GM12878 (cell line): ENCODE measurements at regions not wholly inside any gene's neighbourhood (a gene's known extent, or its start where the extent isn't known, plus 50 kb on each side); places are given as distances from the start of the nearest gene placed in this dataset.

Experiments used
- BCLAF1 ChIP-seq: fragments of 450-650 bp; IDR thresholded peaks from 2 replicates; pipeline ENCODE4 v1.6.1; 2017; ENCODE audit warnings: antibody characterized with exemption, mild to moderate bottlenecking, moderate library complexity
- CHD4 ChIP-seq: fragments of 200-600 bp; sonication (generic); IDR thresholded peaks from 2 replicates; pipeline ENCODE4 v1.6.1; 2016; ENCODE audit warnings: mild to moderate bottlenecking
- DPF2 ChIP-seq: fragments of 450-650 bp; IDR thresholded peaks from 2 replicates; pipeline ENCODE4 v1.6.1; 2017; ENCODE audit warnings: mild to moderate bottlenecking
- EED ChIP-seq: sonication (generic); IDR thresholded peaks from 2 replicates; pipeline ENCODE4 v1.6.1; 2016; ENCODE audit warnings: antibody characterized with exemption, low read depth
- FOXK2 ChIP-seq: fragments of 450-650 bp; IDR thresholded peaks from 2 replicates; pipeline ENCODE4 v1.6.1; 2017; ENCODE audit warnings: mild to moderate bottlenecking, moderate library complexity
- HDAC6 ChIP-seq: fragments of 200-600 bp; sonication (generic); IDR thresholded peaks from one replicate; pipeline ENCODE4 v1.8.0; 2017; ENCODE audit warnings: antibody characterized with exemption; ENCODE audit not compliant: unreplicated experiment
- IRF4 ChIP-seq: IDR thresholded peaks from 2 replicates; pipeline ENCODE4 v1.6.1; 2011; ENCODE audit warnings: low read depth, low read length
- LARP7 ChIP-seq: fragments of 450-650 bp; IDR thresholded peaks from 2 replicates; pipeline ENCODE4 v1.6.1; 2017; ENCODE audit warnings: mild to moderate bottlenecking
- MLLT1 ChIP-seq: fragments of 450-650 bp; IDR thresholded peaks from 2 replicates; pipeline ENCODE4 v1.6.1; 2016; ENCODE audit warnings: mild to moderate bottlenecking
- PML ChIP-seq: IDR thresholded peaks from 2 replicates; pipeline ENCODE4 v1.6.1; 2012; ENCODE audit warnings: low read length, inconsistent platforms
- RCOR1 ChIP-seq: conservative IDR thresholded peaks from 2 replicates; pipeline ENCODE4 v1.6.1; 2012; ENCODE audit warnings: low read depth, low read length, improper control_type of control experiment
- TAF1 ChIP-seq: IDR thresholded peaks from 2 replicates; pipeline ENCODE4 v1.6.1; 2011; ENCODE audit warnings: mild to moderate bottlenecking, low read depth, low read length, borderline replicate concordance
- TARDBP ChIP-seq: IDR thresholded peaks from 2 replicates; pipeline ENCODE4 v1.6.1; 2016; ENCODE audit warnings: borderline replicate concordance
- WRNIP1 ChIP-seq: IDR thresholded peaks from 2 replicates; pipeline ENCODE4 v1.6.1; 2011; ENCODE audit warnings: low read depth, low read length, improper control_type of control experiment, borderline replicate concordance
- YY1 ChIP-seq: IDR thresholded peaks from 2 replicates; pipeline ENCODE4 v1.6.1; 2011; ENCODE audit warnings: low read depth, mild to moderate bottlenecking, low read length
- ZNF384 ChIP-seq: IDR thresholded peaks from 2 replicates; pipeline ENCODE4 v1.6.1; 2012; ENCODE audit warnings: low read depth, mild to moderate bottlenecking, low read length, improper control_type of control experiment, borderline replicate concordance
- TF ChIP-seq, protein P1 (sequence below): fragments of 450-650 bp; formaldehyde crosslinking; IDR thresholded peaks from 2 replicates; pipeline ENCODE4 v1.4.0; 2020; ENCODE audit warnings: mild to moderate bottlenecking, moderate library complexity
- TF ChIP-seq, protein P2 (sequence below): IDR thresholded peaks from 2 replicates; pipeline ENCODE4 v1.6.1; 2012; ENCODE audit warnings: low read depth, low read length, improper control_type of control experiment
- TF ChIP-seq, protein P3 (sequence below): IDR thresholded peaks from 2 replicates; pipeline ENCODE4 v1.6.1; 2011; ENCODE audit warnings: borderline replicate concordance, low read depth, mild to moderate bottlenecking, moderate library complexity, mixed read lengths, low read length; ENCODE audit not compliant: insufficient read depth; ENCODE audit errors: extremely low read length
- TF ChIP-seq, protein P4 (sequence below): fragments of 450-650 bp; IDR thresholded peaks from 2 replicates; pipeline ENCODE4 v1.6.1; 2014; ENCODE audit warnings: mild to moderate bottlenecking

DNA sequence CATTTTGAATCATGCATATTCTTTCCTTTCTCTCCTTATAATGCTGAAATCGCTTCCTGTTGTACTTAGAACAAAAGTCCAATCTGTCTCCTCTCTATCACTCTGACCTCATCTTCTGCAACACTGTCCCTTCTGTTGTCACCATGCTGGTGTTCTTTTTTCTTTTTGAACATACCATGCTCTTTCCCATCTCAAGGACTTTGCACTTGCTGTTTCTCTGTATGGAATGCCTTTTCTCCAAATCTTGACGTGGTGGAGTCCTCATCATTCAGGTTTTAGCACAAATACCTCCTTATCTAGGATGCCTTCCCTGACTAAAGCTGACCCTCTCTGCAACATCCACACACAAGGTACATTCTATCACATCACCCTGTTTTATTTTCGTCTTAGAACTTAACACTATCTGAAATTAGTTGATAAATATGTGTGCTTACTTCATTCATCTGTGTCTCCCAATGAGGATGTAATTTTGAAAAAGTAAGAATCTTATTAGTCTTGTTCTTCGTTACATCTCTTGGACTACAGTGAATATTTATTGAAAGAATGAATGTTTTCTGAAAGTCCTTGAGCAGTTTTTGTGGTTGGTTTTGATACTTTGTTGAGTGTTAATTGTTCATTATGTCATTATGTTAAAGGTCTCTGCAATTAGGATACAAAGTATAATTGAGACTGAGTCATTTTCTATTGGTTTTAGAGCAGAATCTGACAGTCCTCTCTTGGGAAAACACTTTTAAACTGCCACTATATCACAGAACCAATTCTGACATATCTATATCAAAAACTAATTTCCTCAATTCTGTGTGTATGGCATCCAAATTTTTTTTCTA lies 145.3 kb upstream of the RASA1 start (continued):
- TF ChIP-seq, protein P1, sequence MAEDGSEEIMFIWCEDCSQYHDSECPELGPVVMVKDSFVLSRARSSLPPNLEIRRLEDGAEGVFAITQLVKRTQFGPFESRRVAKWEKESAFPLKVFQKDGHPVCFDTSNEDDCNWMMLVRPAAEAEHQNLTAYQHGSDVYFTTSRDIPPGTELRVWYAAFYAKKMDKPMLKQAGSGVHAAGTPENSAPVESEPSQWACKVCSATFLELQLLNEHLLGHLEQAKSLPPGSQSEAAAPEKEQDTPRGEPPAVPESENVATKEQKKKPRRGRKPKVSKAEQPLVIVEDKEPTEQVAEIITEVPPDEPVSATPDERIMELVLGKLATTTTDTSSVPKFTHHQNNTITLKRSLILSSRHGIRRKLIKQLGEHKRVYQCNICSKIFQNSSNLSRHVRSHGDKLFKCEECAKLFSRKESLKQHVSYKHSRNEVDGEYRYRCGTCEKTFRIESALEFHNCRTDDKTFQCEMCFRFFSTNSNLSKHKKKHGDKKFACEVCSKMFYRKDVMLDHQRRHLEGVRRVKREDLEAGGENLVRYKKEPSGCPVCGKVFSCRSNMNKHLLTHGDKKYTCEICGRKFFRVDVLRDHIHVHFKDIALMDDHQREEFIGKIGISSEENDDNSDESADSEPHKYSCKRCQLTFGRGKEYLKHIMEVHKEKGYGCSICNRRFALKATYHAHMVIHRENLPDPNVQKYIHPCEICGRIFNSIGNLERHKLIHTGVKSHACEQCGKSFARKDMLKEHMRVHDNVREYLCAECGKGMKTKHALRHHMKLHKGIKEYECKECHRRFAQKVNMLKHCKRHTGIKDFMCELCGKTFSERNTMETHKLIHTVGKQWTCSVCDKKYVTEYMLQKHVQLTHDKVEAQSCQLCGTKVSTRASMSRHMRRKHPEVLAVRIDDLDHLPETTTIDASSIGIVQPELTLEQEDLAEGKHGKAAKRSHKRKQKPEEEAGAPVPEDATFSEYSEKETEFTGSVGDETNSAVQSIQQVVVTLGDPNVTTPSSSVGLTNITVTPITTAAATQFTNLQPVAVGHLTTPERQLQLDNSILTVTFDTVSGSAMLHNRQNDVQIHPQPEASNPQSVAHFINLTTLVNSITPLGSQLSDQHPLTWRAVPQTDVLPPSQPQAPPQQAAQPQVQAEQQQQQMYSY (CRISPR knock-in tag): no peak
- TF ChIP-seq LARP7: no peak
- no peak for TF ChIP-seq CHD4
- TF ChIP-seq, protein P2, sequence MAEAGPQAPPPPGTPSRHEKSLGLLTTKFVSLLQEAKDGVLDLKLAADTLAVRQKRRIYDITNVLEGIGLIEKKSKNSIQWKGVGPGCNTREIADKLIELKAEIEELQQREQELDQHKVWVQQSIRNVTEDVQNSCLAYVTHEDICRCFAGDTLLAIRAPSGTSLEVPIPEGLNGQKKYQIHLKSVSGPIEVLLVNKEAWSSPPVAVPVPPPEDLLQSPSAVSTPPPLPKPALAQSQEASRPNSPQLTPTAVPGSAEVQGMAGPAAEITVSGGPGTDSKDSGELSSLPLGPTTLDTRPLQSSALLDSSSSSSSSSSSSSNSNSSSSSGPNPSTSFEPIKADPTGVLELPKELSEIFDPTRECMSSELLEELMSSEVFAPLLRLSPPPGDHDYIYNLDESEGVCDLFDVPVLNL: no peak
- TF ChIP-seq ZNF384: no peak
- no peak for TF ChIP-seq PML
- TF ChIP-seq FOXK2: no peak
- TF ChIP-seq TAF1: no peak
- TF ChIP-seq YY1: no peak
- no peak for TF ChIP-seq BCLAF1
- TF ChIP-seq IRF4: no peak
- TF ChIP-seq EED: no peak
- TF ChIP-seq RCOR1: no peak
- TF ChIP-seq, protein P3, sequence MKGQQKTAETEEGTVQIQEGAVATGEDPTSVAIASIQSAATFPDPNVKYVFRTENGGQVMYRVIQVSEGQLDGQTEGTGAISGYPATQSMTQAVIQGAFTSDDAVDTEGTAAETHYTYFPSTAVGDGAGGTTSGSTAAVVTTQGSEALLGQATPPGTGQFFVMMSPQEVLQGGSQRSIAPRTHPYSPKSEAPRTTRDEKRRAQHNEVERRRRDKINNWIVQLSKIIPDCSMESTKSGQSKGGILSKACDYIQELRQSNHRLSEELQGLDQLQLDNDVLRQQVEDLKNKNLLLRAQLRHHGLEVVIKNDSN: no peak
- no peak for TF ChIP-seq MLLT1
- TF ChIP-seq, protein P4, sequence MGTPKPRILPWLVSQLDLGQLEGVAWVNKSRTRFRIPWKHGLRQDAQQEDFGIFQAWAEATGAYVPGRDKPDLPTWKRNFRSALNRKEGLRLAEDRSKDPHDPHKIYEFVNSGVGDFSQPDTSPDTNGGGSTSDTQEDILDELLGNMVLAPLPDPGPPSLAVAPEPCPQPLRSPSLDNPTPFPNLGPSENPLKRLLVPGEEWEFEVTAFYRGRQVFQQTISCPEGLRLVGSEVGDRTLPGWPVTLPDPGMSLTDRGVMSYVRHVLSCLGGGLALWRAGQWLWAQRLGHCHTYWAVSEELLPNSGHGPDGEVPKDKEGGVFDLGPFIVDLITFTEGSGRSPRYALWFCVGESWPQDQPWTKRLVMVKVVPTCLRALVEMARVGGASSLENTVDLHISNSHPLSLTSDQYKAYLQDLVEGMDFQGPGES: no peak
- TF ChIP-seq HDAC6: no peak
- TF ChIP-seq TARDBP: no peak
- no peak for TF ChIP-seq WRNIP1
- TF ChIP-seq DPF2: peak; percentile 67
